T-cell (primary cell): ENCODE measurements at regions not wholly inside any gene's neighbourhood (a gene's known extent, or its start where the extent isn't known, plus 50 kb on each side); places are given as distances from the start of the nearest gene placed in this dataset.

Experiments used
- ATAC-seq, 4 experiments: fragments of 200-7000 bp in 3 of 4; fragments of 150-1000 bp in 1 of 4; cut with Tn5 transposase; replicated peaks in 1 of 4; 1 replicate in 3 of 4; 2 replicates in 1 of 4; pipeline ENCODE4 v1.10.0; 2021; ENCODE audit warnings: moderate library complexity in 3 of 4, mild to moderate bottlenecking in 2 of 4, moderate number of reproducible peaks in 1 of 4
- CTCF ChIA-PET, 2 donors: fragments of 300-600 bp; sonication (Branson Sonifier 250); formaldehyde crosslinking; loops; one replicate each; lab custom pipeline; 2022; ENCODE audit warnings: antibody characterized with exemption in 2 of 2; lab: Charles Lee
- POLR2A ChIA-PET, 2 donors: fragments of 300-600 bp; sonication (Branson Sonifier 250); formaldehyde crosslinking; loops; one replicate each; lab custom pipeline; 2022; ENCODE audit warnings: antibody characterized with exemption in 2 of 2; lab: Charles Lee
- DNase-seq, 35 experiments: peaks; one replicate each; pipeline versions ENCODE4 v3.0.0 to v3.0.0-alpha.2; 2013 to 2023
- H3K27ac ChIP-seq: one replicate; pipeline ENCODE4 v1.5.1; 2013; ENCODE audit warnings: low read length
- H3K27me3 ChIP-seq, 2 experiments: replicated peaks in 1 of 2; 1 replicate in 1 of 2; 2 replicates in 1 of 2; pipeline versions ENCODE4 v1.6.1 to v1.7.0; 2013; ENCODE audit warnings: low read length in 1 of 2, mixed read lengths in 1 of 2; ENCODE audit not compliant: control insufficient read depth in 2 of 2, insufficient read depth in 2 of 2; ENCODE audit errors: extremely low read depth in 1 of 2
- H3K36me3 ChIP-seq, 2 donors: 1 replicate in 1 of 2; 2 replicates in 1 of 2; pipeline versions ENCODE4 v1.6.1 to v1.7.0; 2013; ENCODE audit warnings: low read length in 1 of 2; ENCODE audit not compliant: control insufficient read depth in 2 of 2, insufficient read depth in 1 of 2; ENCODE audit errors: extremely low read depth in 1 of 2
- H3K4me1 ChIP-seq, 2 experiments: 1 replicate in 1 of 2; 2 replicates in 1 of 2; pipeline versions ENCODE4 v1.6.1 to v1.7.0; 2013; ENCODE audit warnings: low read length in 2 of 2, mixed read lengths in 1 of 2; ENCODE audit not compliant: insufficient read depth in 2 of 2, control insufficient read depth in 1 of 2; ENCODE audit errors: extremely low read depth in 1 of 2
- H3K4me3 ChIP-seq, 2 donors: 1 replicate in 1 of 2; 2 replicates in 1 of 2; pipeline versions ENCODE4 v1.5.1 to v1.7.0; 2013; ENCODE audit warnings: mild to moderate bottlenecking in 2 of 2, low read length in 1 of 2, moderate library complexity in 1 of 2; ENCODE audit not compliant: control insufficient read depth in 1 of 2; ENCODE audit errors: extremely low read depth in 1 of 2
- H3K9me3 ChIP-seq: 2 replicates; pipeline ENCODE4 v1.7.0; 2013
- H3K27ac Mint-ChIP-seq, 2 donors: one replicate each; pipeline ENCODE4 v1.8.0; 2020 to 2021; ENCODE audit warnings: mild to moderate bottlenecking in 2 of 2, mixed read lengths in 2 of 2
- H3K27me3 Mint-ChIP-seq, 2 donors: one replicate each; pipeline ENCODE4 v1.8.0; 2021 to 2022; ENCODE audit warnings: mixed read lengths in 2 of 2
- H3K36me3 Mint-ChIP-seq: one replicate; pipeline ENCODE4 v1.8.0; 2021; ENCODE audit warnings: mixed read lengths
- H3K4me1 Mint-ChIP-seq, 3 donors: one replicate each; pipeline ENCODE4 v1.8.0; 2020 to 2022; ENCODE audit warnings: mixed read lengths in 3 of 3, mild to moderate bottlenecking in 1 of 3
- H3K4me3 Mint-ChIP-seq, 3 donors: one replicate each; pipeline ENCODE4 v1.8.0; 2020 to 2022; ENCODE audit warnings: mild to moderate bottlenecking in 3 of 3, mixed read lengths in 3 of 3, moderate library complexity in 3 of 3
- H3K9me3 Mint-ChIP-seq, 3 donors: one replicate each; pipeline ENCODE4 v1.8.0; 2020 to 2022; ENCODE audit warnings: mixed read lengths in 3 of 3
- WGBS: methylation state at CpG from one replicate; pipeline ENCODE4 v1.1.5; 2013; ENCODE audit warnings: missing lambda C conversion rate; ENCODE audit not compliant: insufficient coverage; 5-methylcytosine and 5-hydroxymethylcytosine counted together

DNA sequence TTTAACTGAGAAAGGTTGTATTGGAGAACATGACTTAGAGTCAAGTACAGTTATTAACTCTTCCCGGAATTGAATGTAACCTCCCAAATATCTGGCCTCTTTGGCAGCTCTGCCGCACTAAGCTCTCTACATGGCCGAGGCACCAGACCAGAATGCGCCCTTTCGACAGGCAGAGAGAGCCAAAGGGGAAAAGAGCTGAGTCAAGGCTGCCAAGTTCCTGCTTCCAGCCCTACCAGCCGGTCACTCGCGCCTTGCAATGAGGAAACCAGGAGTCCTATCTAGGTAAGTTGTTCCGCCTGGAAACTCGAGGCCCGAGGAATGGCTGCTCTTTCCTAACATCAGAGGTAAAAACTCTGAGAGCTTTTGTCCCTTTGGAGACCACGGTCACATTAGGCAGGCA lies 172.2 kb downstream of the BRMS1L start:
- WGBS: 88% methylated on average over 8 of the region's 12 CpGs
- Mint-ChIP-seq H3K4me1 (no peaks in the 10 kb centered on the region), H3K4me3 (no peak overlapping the region), H3K36me3 (no peaks in the 10 kb centered on the region), H3K9me3 (no peaks in the 10 kb centered on the region), H3K27me3 (no peaks in the 10 kb centered on the region), H3K27ac (no peak overlapping the region)
- Histone ChIP-seq H3K4me1 (no peaks in the 10 kb centered on the region), H3K36me3 (no peaks in the 10 kb centered on the region), H3K27me3 (peaks cover 0 to 7% of the 10 kb centered on the region in 2 experiments), H3K4me3 (no peak overlapping the region), H3K27ac (no peak overlapping the region), H3K9me3 (no peaks in the 10 kb centered on the region)
- ATAC-seq: no peak
- ChIA-PET POLR2A (no interaction called here), CTCF (no interaction called here)
- no peak for DNase-seq

DNA sequence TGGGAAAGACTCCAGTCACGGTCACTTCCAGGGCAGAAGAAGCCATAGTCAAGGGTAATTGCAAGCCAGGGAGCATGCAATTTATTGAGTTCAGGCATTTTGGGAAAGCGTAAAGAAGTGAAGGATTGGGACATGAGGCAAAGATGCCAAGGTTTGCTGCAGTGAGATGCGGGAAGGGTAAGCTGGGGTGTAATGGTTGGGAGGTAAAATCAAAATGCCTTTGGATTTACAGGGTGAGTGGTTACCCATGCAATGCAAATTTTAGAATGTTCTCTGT lies 167.5 kb downstream of the BRMS1L start:
- peaks cover 0 to 7% of the 10 kb centered on the region in 2 experiments for H3K27me3 ChIP-seq
- ChIA-PET CTCF (no interaction called here), POLR2A (no interaction called here)
- H3K27me3 Mint-ChIP-seq: peaks cover 5 to 8% of the 10 kb centered on the region in 2 donors
- DNase-seq (no peak), ATAC-seq (no peak)
- no peaks in the 10 kb centered on the region for H3K36me3 Mint-ChIP-seq
- H3K9me3 ChIP-seq: no peaks in the 10 kb centered on the region
- no peaks in the 10 kb centered on the region for H3K4me1 Mint-ChIP-seq
- no peak overlapping the region for H3K4me3 ChIP-seq
- no peaks in the 10 kb centered on the region for H3K4me1 ChIP-seq
- 96% methylated on average over 2 of the region's 3 CpGs for WGBS
- H3K27ac Mint-ChIP-seq: no peak overlapping the region
- H3K27ac ChIP-seq: no peak overlapping the region
- H3K4me3 Mint-ChIP-seq: no peak overlapping the region
- H3K36me3 ChIP-seq: no peaks in the 10 kb centered on the region
- H3K9me3 Mint-ChIP-seq: no peaks in the 10 kb centered on the region

DNA sequence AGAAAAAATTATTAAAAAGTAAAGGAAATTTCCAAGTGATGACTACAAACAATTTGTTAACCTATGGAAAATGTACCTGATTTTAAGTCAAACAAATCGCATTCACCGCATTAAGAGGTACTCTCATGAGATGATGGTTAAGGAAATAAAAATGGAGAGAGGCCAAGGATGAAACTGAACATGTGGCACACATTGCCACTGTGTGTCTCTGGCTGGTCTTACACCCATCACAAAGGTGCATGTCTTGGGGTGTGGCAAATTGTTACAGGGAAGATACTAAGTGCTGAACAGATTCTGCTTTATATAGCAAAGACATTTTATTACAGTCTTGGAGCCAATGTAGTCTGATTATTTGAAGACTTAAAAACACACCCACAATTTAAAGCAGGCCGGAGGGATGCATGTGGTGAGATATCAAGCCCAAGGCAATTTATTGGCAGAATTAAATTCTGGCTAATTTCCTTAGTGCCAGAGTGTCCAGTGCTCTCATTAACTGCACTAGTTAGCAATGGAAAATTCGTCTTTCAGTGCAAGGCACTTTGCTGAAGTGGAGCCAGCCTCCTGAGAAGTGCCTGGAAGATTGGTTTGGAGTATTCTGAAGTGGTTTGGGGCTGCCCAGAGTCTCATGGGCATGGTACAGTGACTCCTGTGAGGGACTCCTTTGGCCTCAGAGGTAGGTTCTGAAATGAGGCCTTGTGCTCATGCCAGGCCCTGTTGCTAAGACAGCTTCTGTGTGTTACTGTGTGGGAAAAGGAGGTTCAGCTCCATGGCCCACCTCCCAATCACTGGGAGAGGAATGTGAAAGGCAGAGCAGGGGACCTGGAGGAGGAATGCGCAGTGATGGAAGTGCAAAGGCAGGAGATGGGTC lies 166.9 kb downstream of the BRMS1L start:
- WGBS: 75% methylated on average over 2 of the region's 5 CpGs

DNA sequence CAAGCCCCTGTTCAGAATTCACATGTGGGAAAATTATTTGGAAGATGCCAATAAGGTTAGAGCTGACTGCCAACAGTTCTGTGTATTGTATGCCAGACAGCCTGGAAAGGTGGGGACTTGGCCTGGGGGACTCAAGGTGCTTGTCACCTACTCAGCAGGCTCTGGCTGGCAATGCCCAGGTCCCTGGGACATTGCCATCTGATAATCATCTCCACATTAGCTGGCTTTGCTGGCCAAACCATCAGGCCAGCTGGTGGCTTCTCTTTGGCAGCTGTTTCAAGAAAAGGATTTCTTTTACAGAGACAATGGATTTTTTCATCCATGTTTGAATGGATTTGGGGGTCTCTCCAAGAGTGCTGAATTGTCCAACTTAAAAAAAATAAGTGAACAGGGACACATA lies 165.2 kb downstream of the BRMS1L start:
- Mint-ChIP-seq H3K4me1 (peaks cover 0 to 2% (median 0%) of the 10 kb centered on the region in 3 donors), H3K27ac (no peak overlapping the region), H3K36me3 (no peaks in the 10 kb centered on the region), H3K9me3 (no peaks in the 10 kb centered on the region), H3K4me3 (no peak overlapping the region), H3K27me3 (peaks cover 5 to 8% of the 10 kb centered on the region in 2 donors)
- ATAC-seq (no peak), DNase-seq (no peak)
- H3K9me3 ChIP-seq: no peaks in the 10 kb centered on the region
- ChIA-PET POLR2A (no interaction called here), CTCF (no interaction called here)
- no peak overlapping the region for H3K4me3 ChIP-seq
- H3K27ac ChIP-seq: no peak overlapping the region
- peaks cover 0 to 3% of the 10 kb centered on the region in 2 experiments for H3K27me3 ChIP-seq
- H3K36me3 ChIP-seq: no peaks in the 10 kb centered on the region
- peaks cover 0 to 2% of the 10 kb centered on the region in 2 experiments for H3K4me1 ChIP-seq

More for the DNA sequence above, 166.9 kb downstream of the BRMS1L start:
- POLR2A ChIA-PET: no interaction called here
- no peak for ATAC-seq
- CTCF ChIA-PET: no interaction called here
- H3K4me1 ChIP-seq: no peaks in the 10 kb centered on the region
- H3K27me3 ChIP-seq: peaks cover 0 to 3% of the 10 kb centered on the region in 2 experiments
- H3K27ac ChIP-seq: no peak overlapping the region
- no peak overlapping the region for H3K4me3 Mint-ChIP-seq
- H3K4me3 ChIP-seq: no peak overlapping the region
- H3K36me3 Mint-ChIP-seq: no peaks in the 10 kb centered on the region
- H3K9me3 ChIP-seq: no peaks in the 10 kb centered on the region
- DNase-seq: no peak
- no peaks in the 10 kb centered on the region for H3K36me3 ChIP-seq
- no peaks in the 10 kb centered on the region for H3K9me3 Mint-ChIP-seq
- H3K27ac Mint-ChIP-seq: no peak overlapping the region
- peaks cover 5 to 8% of the 10 kb centered on the region in 2 donors for H3K27me3 Mint-ChIP-seq
- H3K4me1 Mint-ChIP-seq: no peaks in the 10 kb centered on the region

DNA sequence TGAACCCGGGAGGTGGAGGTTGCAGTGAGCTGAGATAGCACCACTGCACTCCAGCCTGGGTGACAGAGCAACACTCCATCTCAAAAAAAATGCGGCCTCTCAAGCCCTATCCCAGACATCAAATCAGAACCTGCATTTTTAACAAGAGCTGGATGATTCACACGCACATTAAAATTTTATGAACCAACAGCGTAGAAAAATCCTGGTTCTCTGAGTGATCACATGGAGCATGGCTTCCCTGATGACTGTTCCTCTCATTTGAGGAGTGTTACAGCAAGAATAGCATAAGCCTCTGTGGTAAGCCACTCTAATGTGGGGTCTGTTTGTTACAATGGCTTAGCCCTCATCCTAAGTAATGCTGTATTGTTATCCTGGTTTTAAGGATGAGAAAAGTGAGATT lies 163.6 kb downstream of the BRMS1L start:
- Mint-ChIP-seq H3K27me3 (peaks cover 5 to 8% of the 10 kb centered on the region in 2 donors), H3K36me3 (no peaks in the 10 kb centered on the region), H3K4me1 (peaks cover 0 to 10% (median 0%) of the 10 kb centered on the region in 3 donors), H3K4me3 (no peak overlapping the region), H3K9me3 (no peaks in the 10 kb centered on the region), H3K27ac (no peak overlapping the region)
- no peaks in the 10 kb centered on the region for H3K36me3 ChIP-seq
- H3K4me3 ChIP-seq: no peak overlapping the region
- DNase-seq: no peak
- POLR2A ChIA-PET: no interaction called here
- CTCF ChIA-PET: interaction anchor here in 1 of 2 donors (0.6 kb wide), 1 partner anchor 293 kb away, joined by 3 read pairs; no protein-coding TSS in a partner anchor
- WGBS: 94% methylated on average over 3 of the region's 4 CpGs
- H3K27ac ChIP-seq: no peak overlapping the region
- peaks cover 0 to 3% of the 10 kb centered on the region in 2 experiments for H3K27me3 ChIP-seq
- no peaks in the 10 kb centered on the region for H3K9me3 ChIP-seq
- no peak for ATAC-seq
- peaks cover 0 to 10% of the 10 kb centered on the region in 2 experiments for H3K4me1 ChIP-seq

DNA sequence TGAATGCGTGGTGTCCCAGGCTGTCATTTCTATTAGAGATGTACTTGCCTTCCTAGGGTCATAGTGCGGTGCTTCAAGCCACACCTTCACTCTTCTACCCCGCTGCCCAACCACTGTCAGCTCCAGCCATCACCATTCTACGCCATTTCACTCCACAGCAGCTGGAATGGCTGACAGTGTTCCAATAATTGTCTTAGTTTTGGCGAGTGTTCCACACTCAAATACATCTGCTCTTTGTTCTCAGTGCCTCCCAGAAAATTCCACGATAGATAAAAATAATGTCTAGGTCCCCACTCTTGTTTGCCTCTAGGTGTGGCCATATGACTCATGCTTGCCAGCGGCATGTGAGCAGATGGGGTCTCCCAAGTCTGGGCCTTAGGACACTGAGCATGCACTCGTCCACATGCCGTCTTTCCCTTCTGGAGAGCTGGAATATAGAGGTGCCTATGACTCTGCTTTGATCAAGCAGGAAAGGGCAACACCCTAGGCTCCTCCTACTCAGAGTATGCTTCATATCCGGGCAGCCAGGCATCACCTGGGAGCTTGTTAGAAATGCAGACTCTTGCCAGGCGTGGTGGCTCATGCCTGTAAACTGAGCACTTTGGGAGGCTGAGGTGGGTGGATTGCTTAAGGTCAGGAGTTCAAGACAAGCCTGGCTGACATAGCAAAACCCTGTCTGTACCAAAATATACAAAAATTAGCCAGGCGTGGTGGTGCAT lies 163.0 kb downstream of the BRMS1L start:
- Mint-ChIP-seq H3K36me3 (no peaks in the 10 kb centered on the region), H3K4me1 (peaks cover 0 to 10% (median 0%) of the 10 kb centered on the region in 3 donors), H3K27me3 (peaks cover 5 to 8% of the 10 kb centered on the region in 2 donors), H3K4me3 (no peak overlapping the region), H3K9me3 (no peaks in the 10 kb centered on the region), H3K27ac (no peak overlapping the region)
- POLR2A ChIA-PET: no interaction called here
- WGBS: 84% methylated on average over 6 of the region's 12 CpGs
- Histone ChIP-seq H3K27me3 (peaks cover 0 to 3% of the 10 kb centered on the region in 2 experiments), H3K9me3 (no peaks in the 10 kb centered on the region), H3K4me3 (no peak overlapping the region), H3K27ac (no peak overlapping the region), H3K36me3 (no peaks in the 10 kb centered on the region), H3K4me1 (peaks cover 0 to 10% of the 10 kb centered on the region in 2 experiments)
- CTCF ChIA-PET: interaction anchor here in 1 of 2 donors (0.6 kb wide), 1 partner anchor 292 kb away, joined by 3 read pairs; no protein-coding TSS in a partner anchor
- ATAC-seq (no peak), DNase-seq (no peak)
